Activated CD4-positive, alpha-beta T cell treated with anti-CD3 and anti-CD28 coated beads, Interleukin-2, Interleukin-4, amounts not matched to agents 100 ng/mL and 50 ng/mL, durations not matched to agents 16 hours and 8 hours (primary cell): ENCODE measurements at regions not wholly inside any gene's neighbourhood (a gene's known extent, or its start where the extent isn't known, plus 50 kb on each side); places are given as distances from the start of the nearest gene placed in this dataset.
"Not testable (repeated sequence)": the region's sequence is repeated elsewhere in the genome, so short reads cannot be mapped to it uniquely, and the experiment has no call there.

ENCODE experiments used
- DNase-seq: peaks from one replicate; pipeline ENCODE4 v3.0.0-alpha.2; 2020; ENCODE audit warnings: low spot score

DNA sequence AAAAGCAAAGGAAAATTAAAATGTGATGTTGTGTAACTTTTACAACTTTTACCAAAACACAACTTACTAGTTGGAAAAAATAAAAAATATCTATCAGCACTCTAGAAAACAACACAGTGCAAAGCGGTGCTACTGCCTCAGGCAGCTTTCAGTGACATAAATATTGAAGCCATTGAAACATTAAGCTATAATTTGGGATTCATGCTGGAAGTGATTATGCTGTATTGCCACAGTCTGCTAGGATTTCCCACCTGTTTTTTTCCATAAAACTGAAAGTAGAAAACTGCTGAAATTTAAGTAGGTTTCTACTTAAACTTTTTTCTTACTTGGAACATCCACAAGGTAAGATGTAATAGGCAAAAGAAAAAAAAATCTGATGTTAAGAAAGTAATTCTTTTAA is 674.4 kb downstream of the KCNT2 start:
- no peak for DNase-seq

DNA sequence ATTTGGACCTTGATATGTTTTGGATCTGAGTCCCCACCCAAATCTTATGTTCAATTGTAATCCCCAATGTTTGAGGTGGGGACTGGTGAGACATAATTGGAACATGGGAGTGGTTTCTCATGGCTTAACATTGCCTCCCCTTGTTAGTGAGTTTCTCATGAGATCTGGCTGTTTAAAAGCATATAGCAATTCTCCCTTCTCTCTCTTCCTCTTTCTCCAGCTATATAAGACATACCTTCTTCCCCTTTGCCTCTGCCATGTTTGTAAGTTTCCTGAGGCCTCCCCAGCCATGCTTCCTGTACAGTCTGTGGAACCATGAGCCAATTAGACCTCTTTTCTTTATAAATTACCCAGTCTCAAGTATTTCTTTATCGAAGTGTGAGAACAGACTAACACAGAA is 692.4 kb downstream of the KCNT2 start:
- DNase-seq, result no peak

DNA sequence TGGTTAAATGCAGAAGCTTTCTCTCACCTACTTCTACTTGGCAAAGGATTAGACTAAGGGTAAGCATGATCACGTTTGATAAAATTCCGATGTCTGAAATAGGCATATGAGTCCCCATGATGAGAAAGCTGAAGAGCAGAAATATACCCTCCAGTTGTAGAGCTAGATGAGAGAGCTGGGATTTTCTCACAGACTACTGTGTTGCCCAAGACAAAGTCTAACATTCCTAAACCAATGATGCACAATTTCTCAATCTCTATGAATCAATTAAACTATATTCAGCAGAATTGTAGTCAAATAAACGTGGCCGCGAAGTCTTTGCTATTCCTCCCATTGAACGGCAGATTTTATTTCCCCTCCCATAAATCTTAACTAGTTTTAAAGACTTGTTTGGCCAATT is 699.2 kb downstream of the KCNT2 start:
- no peak for DNase-seq

DNA sequence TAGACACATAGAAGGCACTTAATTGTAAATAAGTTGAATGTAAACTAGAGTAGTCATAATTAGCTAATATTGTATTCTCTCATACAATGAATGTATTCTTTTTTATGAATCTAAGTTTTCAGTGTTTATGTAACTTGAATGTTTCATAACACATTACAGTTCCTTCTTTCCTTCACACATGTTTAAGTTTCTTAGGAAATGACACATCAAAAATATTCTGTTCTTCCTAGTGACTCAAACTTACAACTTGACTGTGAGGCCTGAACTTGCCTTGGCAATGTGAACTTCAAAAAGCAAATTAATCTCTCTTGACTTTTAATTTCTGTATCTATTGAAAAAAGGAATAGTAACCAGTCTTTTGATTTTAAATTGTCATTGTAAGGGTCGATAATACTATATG is 700.1 kb downstream of the KCNT2 start:
- DNase-seq, result no peak

DNA sequence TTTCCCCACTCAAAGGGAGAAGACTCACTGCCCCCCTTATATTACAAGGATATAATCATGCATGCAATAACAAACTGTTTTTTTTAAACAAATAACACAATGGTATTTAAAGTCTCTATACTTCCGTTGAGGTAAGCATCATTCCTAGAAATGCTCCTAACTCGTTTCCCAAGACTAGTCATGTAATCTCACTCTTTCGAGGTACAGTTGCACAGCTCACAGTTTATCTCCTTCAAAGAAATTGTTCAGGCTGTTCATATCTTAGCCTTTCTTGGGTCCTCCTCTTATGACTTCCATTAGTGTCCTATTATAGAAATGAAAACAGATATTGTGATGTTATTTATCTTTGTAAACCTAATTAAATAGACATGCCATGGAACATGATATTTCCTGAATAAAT is 705.0 kb downstream of the KCNT2 start:
- no peak for DNase-seq

DNA sequence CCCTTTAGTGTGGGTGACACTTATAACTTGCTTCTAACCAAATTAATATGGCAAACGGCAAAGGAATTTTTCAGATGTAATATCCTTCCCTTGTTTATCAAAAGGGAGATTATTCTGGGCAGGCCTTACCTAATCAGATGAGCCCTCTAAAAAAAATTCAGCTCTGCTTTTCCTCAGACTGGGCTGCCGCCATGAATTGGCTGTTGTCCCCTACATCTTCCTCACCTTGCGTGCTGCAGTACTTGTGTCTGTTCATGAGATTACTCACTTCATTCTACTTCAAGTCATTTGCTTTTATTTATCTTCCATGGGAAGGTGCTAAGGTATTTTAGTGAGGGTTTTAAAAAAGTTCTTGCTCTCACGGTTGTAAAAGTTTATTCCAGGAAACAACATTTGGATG is 705.5 kb downstream of the KCNT2 start:
- DNase-seq, result no peak

DNA sequence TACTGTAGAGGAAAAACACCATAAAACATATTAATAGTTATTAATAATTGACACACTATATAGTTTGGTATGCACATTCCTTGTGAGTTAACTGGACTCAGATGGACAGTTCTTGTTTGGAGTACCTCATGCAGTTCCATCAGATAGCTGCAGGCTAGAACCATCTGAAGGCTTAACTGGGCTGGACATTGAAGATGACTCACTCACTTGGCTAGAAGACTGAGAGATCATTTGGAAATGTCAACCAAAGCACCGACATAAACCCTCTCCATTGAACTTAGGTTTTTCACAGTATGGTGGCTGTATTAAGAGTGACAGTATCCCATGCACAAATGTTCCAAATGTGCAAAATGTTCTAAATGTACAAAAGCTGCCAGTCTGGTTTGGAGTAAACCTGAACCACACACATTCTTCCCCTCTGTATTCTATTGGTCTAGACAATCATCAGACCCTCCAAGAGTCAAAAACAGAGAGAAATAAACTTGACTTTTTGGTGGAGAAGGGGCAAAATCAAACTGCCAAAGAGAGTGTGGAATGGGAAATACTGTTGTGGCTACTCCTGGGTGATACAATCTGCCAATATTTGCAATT is 708.4 kb downstream of the KCNT2 start:
- DNase-seq, result no peak

DNA sequence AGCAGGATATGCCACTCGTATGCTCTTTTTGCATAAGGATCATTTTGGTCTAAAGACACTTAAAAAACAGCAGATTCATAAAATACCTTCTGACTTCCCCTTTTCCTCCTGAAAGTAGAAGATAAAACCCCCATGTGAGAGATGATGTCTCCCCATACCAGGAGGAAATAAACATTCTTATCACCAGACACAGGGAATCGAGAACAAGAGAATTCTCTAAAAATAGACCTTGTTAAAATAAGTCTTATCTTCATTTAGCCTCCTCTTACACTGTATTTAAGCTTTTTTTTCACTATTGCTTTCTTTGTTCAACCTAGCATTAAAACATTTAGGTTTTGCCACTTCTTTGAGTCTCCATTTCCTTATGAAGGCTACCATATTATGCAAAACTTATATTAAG is 709.3 kb downstream of the KCNT2 start:
- DNase-seq, result no peak

DNA sequence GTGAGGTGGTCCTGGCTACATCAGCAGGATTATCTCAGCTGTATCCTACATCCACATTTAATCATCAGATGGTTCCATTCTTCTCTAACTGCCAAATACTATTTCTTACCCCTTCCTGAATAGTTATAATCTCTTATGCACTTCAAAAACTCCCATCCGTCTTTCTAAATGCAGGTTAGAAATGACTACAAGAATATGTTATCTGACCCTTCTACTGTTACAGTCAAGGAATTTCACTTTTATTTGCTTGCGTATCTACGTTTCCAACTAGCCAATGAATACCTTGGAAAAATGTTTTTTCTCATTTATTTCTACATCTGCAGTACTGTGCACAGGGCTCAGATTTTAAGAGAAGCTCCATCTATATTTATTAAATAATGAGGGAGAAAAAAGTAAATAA is 709.9 kb downstream of the KCNT2 start:
- no peak for DNase-seq

DNA sequence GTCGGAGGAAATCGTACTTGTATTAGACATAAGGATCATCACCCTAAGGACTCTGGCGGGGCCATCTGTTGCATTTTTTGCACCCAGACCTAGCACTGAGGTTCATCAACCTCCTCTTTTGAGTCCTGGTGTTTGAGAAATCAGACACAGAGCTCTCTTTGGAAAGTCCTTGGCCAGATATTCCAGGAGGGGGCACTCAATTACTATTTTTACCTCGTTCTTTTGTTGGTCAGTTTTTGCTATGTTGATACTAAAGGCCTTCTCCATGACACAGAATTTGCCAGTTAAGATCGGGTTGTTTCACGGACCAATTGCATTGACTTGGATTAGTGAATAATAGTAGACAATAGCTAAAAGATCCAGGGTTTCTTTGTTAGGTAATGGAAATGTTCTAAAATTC is 711.2 kb downstream of the KCNT2 start:
- no peak for DNase-seq

DNA sequence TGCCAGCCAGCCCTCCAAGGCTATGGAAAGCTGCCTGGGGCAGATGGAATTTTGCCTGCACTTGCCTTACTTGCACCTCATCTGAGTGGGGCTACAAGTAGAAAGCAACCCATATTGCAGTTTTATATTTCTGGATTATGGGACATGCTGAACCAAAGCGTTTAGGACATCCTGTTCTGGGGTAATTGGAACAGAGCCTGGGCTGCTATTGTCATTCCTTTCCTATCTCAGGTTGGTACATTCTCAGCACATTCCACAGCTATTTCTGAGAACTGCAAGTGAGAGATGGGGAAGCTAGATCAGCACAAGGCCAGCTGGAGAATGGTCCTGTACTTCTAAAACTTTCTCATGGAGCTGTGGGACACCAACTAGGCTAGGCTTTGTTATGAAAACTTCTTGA is 713.8 kb downstream of the KCNT2 start:
- DNase-seq, result no peak

DNA sequence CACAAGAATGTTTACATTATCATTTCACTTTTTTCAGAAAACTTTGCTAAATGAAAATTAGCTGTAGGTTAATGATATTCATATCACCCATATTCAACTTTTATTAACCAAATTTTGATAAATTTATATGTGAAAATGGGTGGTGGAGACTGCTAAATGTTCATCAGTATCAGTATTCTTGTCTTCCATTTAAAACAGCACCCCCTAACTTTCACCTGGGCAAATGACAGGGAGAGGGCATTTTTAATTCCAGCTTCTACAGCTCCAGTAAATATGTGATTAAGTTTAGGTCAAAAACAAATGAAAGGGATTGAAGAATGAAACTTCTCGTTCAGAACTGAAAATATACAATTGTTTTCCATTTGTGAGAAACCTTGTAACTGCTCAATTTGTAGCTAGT is 722.2 kb downstream of the KCNT2 start:
- DNase-seq, result no peak

DNA sequence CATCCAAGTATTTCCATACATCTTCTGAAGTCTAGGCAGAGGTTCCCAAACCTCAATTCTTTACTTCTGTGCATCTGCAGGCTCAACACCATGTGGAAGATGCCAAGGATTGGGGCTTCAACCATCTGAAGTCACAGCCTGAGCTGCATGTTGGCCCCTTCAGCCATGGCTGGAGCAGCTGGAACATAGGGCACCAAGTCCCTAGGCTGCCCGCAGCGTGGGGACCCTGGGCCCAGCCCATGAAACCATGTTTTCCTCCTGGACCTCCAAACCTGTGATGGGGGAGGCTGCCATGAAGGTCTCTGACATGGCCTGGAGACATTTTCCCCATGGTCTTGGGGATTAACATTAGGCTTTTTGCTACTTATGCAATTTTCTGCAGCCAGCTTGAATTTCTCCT is 729.8 kb downstream of the KCNT2 start:
- no peak for DNase-seq

DNA sequence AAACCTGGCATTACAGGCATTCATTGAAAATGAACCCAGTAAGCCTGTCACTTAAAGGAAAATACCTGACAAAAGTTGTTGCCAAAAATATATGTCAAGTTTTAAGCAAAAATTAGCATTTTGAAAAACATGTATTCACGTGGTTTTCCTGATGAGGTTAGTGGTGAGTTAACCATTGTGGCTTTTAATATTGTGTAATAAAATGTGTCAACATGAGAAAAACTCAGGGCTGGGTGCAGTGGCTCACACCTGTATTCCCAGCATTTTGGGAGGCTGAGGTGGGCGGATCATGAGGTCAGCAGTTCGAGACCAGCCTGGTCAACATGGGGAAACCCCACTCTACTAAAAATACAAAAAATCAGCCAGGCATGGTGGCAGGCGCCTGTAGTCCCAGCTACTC is 731.4 kb downstream of the KCNT2 start:
- no peak for DNase-seq

DNA sequence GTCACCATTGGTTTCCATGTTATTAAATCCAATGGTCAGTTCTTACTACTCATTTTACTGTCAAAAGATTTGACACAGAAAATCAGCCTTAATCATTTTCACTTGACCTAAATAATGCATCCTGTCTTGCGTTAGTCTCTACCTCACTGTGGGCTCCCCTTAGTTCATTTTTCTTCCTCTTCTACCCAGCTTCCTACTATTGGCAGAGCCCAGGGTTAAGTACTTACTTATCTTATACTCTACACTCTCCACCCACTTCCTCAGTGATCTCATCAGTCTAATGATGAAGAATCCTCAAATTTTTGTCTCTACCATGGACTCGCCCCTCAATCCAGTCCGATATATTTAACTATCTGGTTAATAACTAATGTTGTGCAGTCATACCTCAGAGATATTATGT is 735.9 kb downstream of the KCNT2 start:
- no peak for DNase-seq

DNA sequence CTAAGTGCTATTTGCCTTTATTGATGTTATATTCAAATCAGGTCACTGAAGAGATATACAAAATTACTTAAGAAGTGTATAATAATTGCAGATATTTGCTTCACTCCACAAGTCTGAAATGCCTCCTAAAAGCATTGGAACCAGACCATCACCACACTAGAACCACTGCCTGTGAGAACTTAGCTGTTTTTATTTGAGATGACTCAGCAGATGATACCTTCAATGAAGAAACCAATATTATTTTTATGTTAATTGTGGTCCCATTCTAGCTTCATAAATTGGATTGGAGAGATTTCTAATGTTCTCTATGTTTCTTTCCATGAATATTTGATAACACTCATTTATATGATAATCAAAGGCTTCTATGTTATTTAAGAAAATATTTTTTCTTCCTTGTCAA is 740.6 kb downstream of the KCNT2 start:
- no peak for DNase-seq

DNA sequence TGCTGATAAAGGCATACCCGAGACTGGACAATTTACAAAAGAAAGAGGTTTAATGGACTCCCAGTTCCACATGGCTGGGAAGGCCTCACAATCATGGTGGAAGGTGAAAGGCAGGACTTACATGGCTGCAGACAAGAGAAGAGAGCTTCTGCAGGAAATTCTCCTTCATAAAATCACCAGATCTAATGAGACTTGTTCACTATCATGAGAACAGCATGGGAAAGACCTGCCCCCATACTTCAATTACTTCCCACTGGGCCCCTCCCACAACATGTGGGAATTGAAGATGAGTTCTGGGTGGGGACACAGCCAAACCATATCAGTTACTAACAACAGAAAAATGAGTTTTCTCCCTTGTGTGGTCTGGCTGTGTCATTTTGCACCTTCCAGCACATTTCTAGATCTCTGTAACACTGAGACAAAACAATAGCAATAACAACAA is 741.4 kb downstream of the KCNT2 start:
- no peak for DNase-seq

DNA sequence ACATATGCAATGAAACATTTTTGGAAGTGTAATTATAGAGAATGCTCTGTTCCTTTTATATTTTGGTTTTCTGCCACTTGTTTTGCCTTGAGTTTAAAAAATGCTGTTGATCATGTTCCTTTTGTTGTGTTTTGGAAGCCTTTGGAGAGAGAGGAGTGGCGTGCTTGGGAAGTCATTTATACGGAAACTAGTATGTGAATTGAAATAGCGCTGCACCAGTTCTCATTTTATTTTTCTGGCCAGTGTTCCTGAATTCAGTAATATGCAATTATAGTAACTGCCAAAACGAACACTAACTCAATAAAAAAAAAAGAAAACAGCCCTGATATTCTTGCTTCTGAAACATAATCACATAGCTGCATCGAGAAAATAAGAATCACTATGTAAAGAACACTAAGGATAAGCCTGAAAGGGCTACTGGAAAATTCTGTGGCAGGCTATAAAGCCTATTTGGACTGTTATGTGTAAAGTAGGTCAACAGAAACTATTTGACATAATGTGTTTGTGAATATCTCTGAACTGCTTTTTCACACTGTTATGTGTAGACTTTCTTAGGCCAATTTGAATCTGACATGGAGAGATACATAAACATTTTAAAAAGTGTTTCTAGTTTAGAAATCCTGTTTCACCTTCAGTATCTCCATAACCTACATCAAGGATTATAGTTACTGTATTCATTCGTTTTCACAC is 742.0 kb downstream of the KCNT2 start:
- no peak for DNase-seq

DNA sequence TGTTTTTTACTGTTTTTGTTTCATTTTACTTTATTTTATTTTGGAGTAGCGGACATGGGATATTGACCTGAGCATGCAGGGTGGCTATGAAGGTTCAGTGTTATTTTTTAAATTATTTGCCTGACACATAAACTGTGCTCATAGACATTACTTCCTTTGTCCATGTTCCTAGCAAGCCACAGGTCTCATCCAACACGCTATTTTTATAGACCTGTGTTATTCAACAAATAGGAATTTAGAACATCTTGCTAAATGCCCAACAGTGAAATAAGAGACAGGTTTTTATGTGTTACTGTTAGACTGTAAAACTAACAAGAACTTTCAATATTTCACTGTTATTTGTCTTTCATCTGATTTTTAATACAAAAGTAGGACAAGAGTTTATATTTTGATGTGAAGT is 756.4 kb downstream of the KCNT2 start:
- DNase-seq, result no peak

DNA sequence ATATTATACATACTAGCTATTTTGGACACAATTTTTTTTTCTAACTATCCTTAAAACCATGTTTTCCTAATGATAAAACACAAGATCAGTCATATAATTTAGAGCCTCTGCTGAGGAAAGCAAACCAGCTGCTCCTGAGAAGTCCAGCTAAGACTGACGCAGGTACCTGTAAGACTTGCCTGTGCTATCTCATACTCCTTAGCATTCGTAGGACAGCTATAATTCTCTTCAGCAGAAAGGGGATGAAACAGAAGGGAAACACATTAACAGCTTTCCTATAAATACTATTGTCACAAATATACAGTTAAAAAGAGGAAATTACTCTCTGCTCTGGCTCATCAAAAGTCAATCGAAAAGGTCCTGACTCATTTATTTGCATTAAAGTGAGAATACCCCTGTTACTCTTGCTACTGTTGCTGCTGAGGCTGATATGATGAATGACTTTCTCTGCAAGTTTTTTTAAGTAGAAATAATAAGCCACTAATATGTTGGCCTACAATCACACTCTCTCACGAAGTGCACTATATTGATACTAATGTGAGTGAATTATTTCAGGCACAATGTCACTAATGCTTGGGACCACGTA is 757.1 kb downstream of the KCNT2 start:
- DNase-seq, result no peak

DNA sequence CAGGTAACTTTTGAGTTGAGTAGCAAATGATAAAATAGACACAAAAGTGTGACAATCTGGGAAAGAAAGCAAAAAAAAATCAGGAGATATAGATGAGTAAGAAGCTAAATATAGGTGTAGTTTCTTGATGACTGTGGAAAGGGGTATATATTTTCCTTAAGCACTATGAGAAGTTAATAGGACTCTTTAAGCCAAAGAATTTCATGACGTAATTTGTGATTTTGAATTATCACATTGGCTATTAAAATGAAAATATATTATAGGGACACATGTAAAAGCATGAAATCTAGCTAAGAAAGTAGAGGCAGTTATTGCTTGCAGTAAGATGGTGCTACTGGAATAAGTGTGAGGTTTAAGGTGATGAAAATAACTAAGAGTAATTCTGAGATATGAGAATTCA is 759.1 kb downstream of the KCNT2 start:
- DNase-seq, result no peak

DNA sequence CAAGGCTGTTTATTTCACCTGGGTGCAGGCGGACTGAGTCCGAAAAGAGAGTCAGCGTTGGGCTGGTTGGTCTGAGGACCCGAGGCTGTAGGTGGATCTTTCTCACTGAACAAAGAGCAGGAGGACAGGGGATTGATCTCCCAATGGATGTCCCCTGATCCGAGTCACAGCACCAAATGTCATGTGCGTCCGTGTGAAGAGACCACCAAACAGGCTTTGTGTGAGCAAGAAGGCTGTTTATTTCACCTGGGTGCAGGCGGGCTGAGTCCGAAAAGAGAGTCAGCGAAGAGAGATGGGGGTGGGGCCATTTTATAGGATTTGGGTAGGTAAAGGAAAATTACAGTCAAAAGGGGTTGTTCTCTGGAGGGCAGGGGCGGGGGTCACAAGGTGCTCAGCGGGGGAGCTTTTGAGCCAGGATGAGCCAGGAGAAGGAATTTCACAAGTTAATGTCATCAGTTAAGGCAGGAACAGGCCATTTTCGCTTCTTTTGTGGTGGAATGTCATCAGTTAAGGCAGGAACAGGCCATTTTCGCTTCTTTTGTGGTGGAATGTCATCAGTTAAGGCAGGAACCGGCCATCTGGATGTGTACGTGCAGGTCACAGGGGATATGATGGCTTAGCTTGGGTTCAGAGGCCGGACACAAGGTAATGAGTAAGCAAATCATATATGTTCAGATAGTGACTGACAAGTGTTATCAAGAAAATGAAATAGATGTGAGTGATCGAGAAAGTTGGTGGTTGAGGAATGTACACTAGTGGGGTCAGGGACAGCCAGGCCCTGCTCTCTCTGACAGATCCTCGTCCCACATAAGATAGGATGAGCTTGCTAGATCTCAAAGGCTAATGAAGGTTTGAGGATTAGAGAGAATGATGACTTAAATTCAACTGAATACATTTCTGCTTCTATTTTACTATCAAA is 760.0 kb downstream of the KCNT2 start:
- not testable (repeated sequence) for DNase-seq

DNA sequence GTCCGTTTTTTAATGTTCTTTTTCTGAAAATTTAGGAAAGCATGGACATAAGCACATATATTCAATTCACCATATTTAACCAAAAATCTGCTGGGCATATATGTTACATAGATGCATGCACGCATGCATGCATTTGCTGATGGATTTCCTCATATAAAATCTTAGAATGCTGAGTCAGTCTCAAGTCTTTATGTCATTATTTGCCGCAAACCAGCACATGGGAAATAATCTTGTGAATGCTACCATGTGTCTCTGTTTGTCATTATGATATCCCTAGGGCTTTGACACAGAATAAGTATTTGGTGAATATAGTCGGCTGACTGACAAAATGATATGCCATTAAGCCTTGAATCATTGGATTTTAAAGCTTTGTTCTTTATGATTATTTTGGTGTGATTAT is 776.5 kb downstream of the KCNT2 start:
- no peak for DNase-seq
